GM18505 (cell line): ENCODE measurements at regions not wholly inside any gene's neighbourhood (a gene's known extent, or its start where the extent isn't known, plus 50 kb on each side); places are given as distances from the start of the nearest gene placed in this dataset.

ENCODE experiments used
- ATAC-seq: cut with Tn5 transposase; IDR thresholded peaks from one replicate; pipeline ENCODE4 v1.9.1; 2021; ENCODE audit not compliant: unreplicated experiment
- POLR2A ChIP-seq: IDR thresholded peaks from 4 replicates; pipeline ENCODE4 v1.6.1; 2011; ENCODE audit warnings: borderline replicate concordance; ENCODE audit not compliant: insufficient read depth, insufficient read length; ENCODE audit errors: extremely low read depth

DNA sequence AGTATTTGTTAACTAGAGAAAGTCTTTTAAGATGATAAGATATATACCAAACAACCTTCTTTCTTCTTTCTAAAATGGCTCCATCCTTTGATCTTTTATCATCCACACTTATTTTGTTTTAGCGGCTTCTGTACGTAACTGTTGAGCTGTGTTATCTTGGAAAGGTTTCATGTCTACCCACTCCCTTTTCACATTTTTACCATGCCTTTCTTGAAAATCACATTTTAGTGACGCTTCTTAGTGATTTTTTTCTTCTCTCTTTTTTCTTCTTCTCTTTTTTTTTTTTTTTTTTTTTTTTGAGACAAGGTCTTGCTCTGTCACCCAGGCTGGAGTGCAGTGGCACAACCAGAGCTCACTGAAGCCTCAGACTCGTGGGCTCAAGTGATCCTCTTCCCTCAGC lies 135.1 kb downstream of the CHIC2 start:
- no peak for ATAC-seq
- TF ChIP-seq POLR2A: no peak

DNA sequence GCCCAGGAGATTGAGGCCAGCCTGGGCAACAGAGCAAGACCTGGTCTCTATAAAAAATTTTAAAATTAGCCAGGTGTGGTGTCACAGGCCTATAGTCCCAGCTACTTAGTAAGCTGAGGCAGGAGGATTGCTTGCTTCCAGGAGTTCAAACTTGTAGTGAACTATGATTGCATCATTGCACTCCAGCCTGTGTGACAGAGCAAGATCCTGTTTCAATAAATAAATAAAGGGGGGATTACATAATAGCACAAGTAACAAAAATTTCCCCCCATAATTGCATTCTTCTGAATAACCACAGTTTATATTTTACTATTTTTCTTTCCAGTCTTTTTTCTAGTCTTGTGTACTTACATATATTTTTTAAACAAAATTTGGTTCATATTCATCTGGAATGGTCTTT lies 135.6 kb downstream of the CHIC2 start:
- TF ChIP-seq POLR2A: no peak
- ATAC-seq: no peak

DNA sequence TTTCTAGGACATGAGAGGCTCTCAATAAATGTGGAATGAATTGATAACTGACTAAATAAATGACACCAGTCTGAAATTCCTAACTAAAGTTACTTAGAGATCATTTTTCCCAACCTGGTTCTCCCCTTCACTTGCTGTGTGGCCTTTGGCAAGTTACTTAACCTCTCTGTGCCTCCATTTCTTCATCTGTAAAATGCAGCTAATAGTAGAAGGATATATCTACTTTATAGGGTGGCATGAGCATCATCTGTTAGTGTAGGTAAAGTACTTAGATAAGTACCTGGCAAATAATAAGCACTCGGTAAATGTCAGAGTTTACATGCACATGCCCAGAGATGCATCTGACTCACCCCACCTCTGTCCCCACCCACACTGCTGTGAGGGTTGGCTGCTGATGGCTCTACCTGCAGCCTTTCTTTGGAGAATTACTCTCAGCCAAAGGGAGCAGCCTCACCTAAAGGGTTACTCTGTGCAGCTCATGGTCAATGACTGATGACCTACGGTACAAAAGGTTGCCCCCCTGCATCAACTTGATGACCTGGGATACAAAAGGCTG lies 139.3 kb downstream of the CHIC2 start:
- TF ChIP-seq POLR2A: no peak
- no peak for ATAC-seq

DNA sequence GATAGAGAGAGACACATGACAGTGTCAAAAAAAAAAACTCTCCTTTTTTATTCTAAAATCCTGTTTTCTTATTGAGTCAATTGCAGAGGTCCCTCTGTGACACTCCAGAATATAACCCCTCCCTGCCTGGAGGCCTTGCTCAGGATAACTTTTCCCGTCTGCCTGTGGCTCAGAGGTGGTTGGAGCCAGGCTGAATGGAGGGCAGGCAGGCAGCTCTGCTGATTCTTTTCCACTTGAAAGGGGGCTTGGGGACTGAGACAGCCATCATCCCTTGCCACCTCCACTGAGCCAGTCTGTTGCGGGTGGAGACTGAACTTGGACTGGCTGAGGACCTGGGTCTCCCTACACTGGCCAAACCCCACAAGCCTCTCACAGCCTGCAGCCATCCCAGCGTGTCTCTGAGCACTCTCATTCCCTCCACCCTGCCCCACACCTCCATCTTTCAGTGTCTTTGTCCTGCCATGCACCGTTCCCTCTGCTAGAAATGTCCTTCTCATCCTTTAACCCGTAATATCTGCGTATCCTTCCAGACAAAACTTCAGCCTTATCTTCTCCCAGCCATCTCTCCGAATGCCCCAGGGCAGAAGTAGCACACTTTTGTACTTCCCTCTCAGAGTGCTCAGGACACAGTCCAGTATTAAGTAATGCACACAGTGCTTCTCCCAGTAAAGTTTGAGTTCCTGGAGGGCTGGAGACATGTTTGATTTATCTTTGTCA lies 139.9 kb downstream of the CHIC2 start:
- no peak for ATAC-seq
- no peak for TF ChIP-seq POLR2A

DNA sequence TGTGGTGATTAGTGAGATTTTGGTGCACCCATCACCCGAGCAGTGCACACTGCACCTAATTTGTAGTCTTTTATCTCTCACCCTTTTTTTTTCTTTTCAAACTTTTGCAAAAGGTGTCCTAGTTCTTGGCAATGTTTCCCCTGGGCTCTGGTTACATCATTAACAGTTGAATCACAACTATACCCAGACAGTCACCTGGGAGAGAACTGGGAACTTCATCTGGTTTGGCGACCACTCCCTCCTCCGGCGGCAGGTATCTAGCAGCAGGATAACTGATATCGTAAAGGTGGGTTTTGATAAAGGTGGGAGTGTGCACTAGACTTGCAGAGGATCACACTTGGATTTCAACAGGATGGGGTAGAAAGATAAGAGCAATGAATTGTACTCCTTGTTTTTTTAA lies 140.5 kb downstream of the CHIC2 start:
- no peak for ATAC-seq
- TF ChIP-seq POLR2A: no peak

DNA sequence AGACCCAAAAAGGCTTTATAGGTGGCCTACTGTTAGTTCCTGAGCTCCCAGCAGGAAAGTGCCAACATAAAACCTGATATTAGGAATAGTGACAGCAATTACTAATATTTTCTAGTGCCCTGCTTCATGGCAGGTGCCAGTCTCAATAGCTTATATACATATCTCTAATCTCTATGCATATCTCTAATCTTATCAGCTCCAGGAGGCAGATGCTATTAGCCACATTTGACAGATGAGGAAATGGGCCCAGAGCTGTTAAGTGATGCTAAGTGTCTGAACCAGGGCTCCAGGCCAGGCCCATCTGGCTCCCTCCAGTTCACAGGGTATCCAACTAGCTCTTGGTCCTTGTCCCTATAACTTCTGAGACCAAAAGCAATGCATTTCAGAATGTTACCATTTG lies 142.5 kb downstream of the CHIC2 start:
- no peak for TF ChIP-seq POLR2A
- ATAC-seq: no peak

DNA sequence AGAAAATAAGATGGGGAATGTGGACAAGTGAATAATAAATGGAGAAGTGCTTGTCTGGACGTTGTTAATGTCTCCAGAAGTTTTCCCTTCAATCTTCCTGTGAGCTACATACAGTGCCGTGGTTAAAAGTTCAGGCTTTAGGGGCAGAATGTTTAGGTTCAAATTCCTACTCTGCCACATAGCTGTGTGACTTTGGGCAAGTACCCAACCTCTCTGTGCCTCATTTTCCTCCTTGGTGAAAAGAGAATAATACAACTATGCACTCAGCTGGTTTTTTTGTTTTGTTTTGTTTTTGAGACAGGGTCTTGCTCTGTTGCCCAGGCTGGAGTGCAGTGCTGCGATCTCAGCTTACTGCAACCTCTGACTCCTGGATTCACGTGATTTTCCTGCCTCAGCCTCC lies 143.5 kb downstream of the CHIC2 start:
- ATAC-seq: no peak
- TF ChIP-seq POLR2A: no peak

DNA sequence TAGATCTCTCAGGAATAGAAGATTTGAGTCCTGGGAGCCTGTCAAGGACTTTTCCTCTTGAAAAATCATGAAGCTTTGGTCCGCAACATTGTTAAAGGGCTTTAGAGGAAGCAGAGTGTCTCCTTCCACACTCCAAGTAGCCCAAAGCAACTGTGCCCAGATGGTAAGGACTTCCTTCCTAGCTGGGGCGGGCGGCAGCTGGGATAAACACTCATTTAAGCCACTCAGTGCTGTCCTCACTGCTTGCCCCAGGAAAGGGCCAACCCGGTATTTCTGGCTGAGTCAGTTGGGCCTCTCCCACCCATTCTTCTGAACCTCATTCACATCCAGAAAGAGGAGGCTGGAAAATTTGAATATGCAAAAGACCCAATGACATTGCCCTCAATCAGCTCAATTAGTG lies 144.3 kb downstream of the CHIC2 start:
- no peak for TF ChIP-seq POLR2A
- no peak for ATAC-seq

DNA sequence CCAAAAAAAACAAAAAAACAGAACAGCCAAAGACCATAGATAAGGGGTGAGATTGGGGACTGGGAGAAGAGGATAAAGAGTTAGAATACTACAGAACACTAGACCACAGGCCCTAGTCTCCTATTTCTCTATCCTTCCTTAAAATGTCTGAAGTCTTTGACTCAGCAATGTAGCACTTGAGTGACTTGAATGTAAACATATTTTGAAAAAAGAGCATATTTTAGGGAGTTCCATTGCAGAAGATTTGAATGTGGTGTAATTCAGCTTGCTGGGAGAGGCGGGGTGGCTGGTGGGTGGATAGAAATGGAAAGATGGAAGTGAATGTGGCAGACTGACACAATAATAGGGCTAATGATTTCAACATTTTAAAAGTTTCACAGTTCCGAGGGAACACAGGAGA lies 144.9 kb downstream of the CHIC2 start:
- ATAC-seq: no peak
- TF ChIP-seq POLR2A: no peak

DNA sequence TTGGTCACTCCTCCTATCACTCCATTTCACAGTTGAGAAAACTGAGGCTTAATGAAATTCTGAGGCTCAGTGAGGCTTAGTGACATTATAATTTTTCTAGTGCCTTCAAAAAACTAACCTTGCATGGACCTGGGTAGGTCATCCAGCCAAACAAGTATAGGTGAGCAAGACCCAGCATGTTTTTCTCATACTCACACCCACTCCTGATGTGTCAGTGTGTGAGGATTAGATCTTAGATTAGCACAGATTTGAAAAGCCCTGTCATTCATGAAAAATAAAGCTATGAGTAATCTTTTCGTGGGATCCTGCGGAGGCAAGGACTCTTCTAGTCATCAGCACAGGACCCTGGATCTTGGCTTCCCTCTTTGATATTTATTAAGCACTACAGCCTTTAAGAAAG lies 146.7 kb downstream of the CHIC2 start:
- ATAC-seq: no peak

DNA sequence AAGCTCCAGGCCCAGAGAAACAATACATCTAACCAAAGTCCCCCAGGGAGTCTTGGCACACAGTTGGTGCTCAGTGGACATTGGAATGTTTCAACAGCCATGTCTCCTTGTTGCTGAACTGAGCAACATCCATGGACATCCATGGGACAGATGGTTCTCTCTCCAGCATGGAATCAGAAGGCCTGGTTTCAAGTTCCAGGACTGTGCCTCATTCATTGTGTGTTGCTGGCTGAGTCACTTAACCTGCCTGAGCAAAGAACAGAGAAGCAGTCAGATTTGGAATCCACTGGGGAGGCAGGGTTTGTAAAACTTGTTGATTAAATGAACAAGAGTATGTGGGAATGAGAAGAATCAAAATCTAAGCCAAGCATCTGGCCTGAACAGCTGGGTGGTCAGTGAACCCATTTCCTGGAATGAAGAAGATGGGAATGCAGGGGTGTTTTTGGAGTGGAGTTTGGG lies 147.9 kb downstream of the CHIC2 start:
- no peak for ATAC-seq
- no peak for TF ChIP-seq POLR2A

More for the DNA sequence above, 146.7 kb downstream of the CHIC2 start:
- TF ChIP-seq POLR2A: no peak

DNA sequence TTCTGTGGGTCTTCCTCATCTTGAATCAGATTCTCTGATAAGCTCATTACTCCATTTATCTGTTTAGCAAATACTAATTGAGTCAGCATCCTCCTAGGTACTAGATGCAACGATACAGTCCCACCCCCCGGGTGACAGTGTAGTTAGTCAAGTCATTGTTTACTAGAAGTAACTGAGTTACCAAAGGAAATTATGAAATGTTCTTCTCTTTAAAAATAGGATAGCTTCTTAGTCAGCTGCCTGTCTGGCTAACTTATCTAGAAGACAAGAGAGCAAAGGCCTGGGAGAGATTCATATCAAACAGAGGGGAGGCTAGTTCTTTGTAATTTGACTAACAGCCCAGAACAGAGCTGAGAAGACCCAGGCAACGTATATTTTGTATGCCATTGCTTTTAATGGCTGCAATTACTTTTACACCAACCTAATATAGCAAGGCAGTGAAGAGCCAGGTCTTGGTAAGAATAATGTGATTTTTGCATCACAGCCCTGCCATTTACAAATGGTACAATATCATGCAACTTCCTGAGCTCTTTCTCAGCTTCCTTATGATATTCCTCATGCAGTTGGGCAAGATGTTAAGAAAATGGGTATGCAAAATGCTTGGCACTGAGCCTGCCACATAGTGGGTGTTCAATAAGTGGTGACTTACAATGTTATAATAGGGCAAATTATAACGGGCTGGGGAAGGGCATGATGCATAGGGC lies 149.9 kb downstream of the CHIC2 start:
- no peak for ATAC-seq
- no peak for TF ChIP-seq POLR2A

DNA sequence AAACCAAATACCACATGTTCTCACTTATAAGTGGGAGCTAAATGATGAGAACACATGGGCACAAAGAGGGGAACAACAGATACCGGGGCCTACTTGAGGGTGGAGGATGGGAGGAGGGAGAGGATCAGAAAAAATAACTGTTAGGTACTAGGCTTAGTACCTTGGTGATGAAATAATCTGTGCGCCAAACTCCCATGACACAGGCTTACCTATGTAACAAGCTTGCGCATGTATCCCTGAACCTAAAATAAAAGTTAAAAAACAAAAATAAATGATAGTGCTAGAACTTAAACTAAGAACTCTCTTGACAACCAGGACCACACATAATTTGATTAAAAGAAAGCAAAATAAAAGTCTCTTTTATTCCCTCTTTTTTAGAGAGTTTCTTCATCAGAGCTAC lies 150.6 kb downstream of the CHIC2 start:
- ATAC-seq: no peak
- no peak for TF ChIP-seq POLR2A
